GM12874 (cell line): ENCODE measurements at regions not wholly inside any gene's neighbourhood (a gene's known extent, or its start where the extent isn't known, plus 50 kb on each side); places are given as distances from the start of the nearest gene placed in this dataset.

Experiments used
- CTCF ChIP-seq: IDR thresholded peaks from 2 replicates; pipeline ENCODE4 v1.5.1; 2011; ENCODE audit warnings: low read depth, mild to moderate bottlenecking, control low read depth, low read length, moderate library complexity; ENCODE audit not compliant: insufficient read depth

GRCh38 chr6:169082093-169082492 lies 171.6 kb downstream of the THBS2 start:
- TF ChIP-seq CTCF = no peak

- TF ChIP-seq CTCF = no peak
Observed at GRCh38 chr6:169081248-169081647, 172.4 kb downstream of the THBS2 start.

GRCh38 chr6:169079650-169080049 lies 174.0 kb downstream of the THBS2 start:
- no peak for TF ChIP-seq CTCF

DNA sequence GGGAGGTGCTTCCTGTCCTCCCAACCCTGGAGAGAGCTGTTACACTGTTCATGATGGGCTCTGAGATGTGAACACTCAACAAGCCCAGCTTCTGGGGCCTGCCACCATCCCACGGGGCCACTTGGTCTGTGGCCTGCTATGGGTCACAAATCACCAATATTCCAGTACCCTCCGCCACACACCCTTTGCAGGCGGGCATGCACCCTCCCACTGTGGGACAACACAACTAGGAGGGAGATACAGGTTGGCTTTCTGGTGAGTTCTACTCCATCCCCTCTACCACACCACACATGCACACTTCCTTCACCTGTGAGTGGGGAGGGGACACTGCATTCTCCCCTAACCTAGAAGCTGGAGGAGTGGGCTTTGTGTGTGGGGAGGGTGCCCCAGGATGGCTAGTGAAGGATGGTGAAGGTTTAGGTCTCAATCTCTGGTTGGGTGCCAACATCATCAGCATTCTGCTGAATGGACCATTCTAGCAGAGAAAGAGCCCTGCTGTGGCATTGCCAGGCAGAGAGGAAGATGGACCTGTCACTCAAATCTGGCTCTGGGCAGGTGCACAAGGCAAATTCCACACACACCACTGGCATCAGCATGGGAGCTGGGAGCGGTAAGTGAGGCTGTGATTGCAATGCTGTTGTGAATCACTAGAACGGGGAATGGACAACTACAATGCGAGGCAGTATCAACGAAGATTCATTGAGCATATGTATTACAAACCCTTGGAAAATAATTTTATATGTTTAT lies 175.1 kb downstream of the THBS2 start:
- no peak for TF ChIP-seq CTCF

DNA sequence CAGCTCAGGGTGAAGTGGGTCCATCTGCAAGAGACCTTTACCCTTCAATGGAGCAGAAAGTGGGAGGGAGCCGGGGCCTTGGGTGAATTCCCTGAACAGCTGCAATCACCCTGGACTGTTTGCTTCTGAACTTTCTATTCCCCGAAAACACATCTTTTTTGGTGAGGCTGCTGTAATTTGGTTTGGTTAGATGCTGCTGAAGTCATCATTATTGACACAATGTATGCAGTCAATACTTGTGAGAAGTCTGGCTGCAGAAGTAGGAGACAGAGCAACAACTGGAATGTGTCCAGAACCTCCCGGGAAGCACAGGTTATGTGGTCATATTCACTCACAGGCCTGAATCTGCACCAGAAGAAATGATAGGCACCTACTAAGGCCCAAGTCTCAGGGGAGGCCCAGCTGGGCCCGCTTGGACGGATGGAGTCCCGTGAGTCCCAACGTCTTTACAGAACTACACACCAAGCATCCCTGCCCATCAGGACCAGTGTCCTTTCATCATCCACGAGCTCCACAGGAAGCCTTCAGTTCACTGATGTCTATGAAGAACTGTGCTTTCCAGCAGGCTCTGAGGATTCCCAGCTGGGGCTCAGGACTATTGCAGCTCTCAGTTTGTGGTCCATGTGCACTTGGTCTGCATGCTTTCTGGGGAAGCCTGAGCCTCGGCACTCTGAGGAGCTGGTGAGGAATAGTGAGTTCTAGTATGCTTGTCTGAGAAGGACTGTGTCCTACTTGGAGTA lies 177.6 kb downstream of the THBS2 start:
- TF ChIP-seq CTCF = no peak

- TF ChIP-seq CTCF = no peak
Observed at GRCh38 chr6:169075211-169075914, 178.3 kb downstream of the THBS2 start.

DNA sequence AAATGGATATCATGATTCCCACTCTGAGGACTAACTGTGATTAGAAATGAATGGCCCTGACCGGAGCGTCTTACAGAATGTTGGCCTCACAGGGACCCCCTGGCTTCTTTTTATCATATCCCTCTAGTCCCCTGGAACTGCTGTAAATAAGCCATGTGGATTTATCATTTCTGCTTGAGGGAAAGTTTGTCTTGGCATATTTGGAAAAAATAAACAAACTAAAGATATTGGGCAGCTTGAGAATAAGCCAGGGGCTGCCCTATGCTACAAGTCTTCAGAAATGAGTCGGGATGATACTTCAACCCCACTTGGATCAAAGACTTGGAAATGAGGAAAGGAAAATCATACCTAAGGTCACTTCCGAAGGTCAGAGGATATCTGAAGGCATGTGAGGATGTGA lies 179.1 kb downstream of the THBS2 start:
- no peak for TF ChIP-seq CTCF
